Heart left ventricle (tissue), 16 donors: ENCODE measurements at regions not wholly inside any gene's neighbourhood (a gene's known extent, or its start where the extent isn't known, plus 50 kb on each side); places are given as distances from the start of the nearest gene placed in this dataset.

Experiments used
- ATAC-seq, 4 donors: fragments of 200-7000 bp; cut with Tn5 transposase; one replicate each; pipeline ENCODE4 v1.9.1; 2020 to 2022; ENCODE audit warnings: moderate library complexity in 4 of 4, mild to moderate bottlenecking in 3 of 4, moderate number of reproducible peaks in 1 of 4
- DNase-seq, 5 donors: peaks; one replicate each; pipeline ENCODE4 v3.0.0-alpha.2; 2020
- H3K27ac ChIP-seq, 12 donors: fragments of 200-600 bp; sonication (generic) in 4 of 12; one replicate each; pipeline versions ENCODE4 v1.5.0 to v1.8.0; 2016 to 2022; ENCODE audit warnings: mild to moderate bottlenecking in 2 of 12
- H3K27me3 ChIP-seq, 9 donors: fragments of 200-600 bp; sonication (generic) in 2 of 9; one replicate each; pipeline versions ENCODE4 v1.5.1 to v1.8.0; 2016 to 2022; ENCODE audit warnings: mild to moderate bottlenecking in 3 of 9
- H3K36me3 ChIP-seq, 9 donors: fragments of 200-600 bp; sonication (generic) in 2 of 9; one replicate each; pipeline versions ENCODE4 v1.5.0 to v1.8.0; 2018 to 2022; ENCODE audit warnings: mild to moderate bottlenecking in 2 of 9
- H3K4me1 ChIP-seq, 12 donors: fragments of 200-600 bp; sonication (generic) in 4 of 12; one replicate each; pipeline versions ENCODE4 v1.5.0 to v1.8.0; 2016 to 2022; ENCODE audit warnings: mild to moderate bottlenecking in 3 of 12
- H3K4me3 ChIP-seq, 12 donors: fragments of 200-600 bp; sonication (generic) in 4 of 12; one replicate each; pipeline versions ENCODE4 v1.5.0 to v1.8.0; 2017 to 2022; ENCODE audit warnings: mild to moderate bottlenecking in 9 of 12, moderate library complexity in 4 of 12
- H3K9me3 ChIP-seq, 12 donors: fragments of 200-600 bp; sonication (generic) in 4 of 12; one replicate each; pipeline versions ENCODE4 v1.5.0 to v1.8.0; 2016 to 2022; ENCODE audit warnings: mild to moderate bottlenecking in 1 of 12
- POLR2A ChIP-seq, 2 donors: fragments of 450-650 bp; IDR thresholded peaks; one replicate each; pipeline ENCODE4 v1.6.1; 2017; ENCODE audit warnings: antibody characterized with exemption in 2 of 2, mild to moderate bottlenecking in 2 of 2, moderate library complexity in 2 of 2
- WGBS, 4 donors: extraction: QIAGEN DNeasy Blood & Tissue Kit in 2 of 4; methylation state at CpG; one replicate each; pipeline versions ENCODE4 v1.1.5 to v1.1.7; 2013 to 2018; 5-methylcytosine and 5-hydroxymethylcytosine counted together
- intact Hi-C, 10 donors: fragments of 100-400 bp; cut with DNase I; formaldehyde crosslinking; loops; one replicate each; pipeline versions ENCODE4 v1.11.1 to v1.14.2; 2022
- TF ChIP-seq, protein P1 (sequence below), 12 donors: fragments of 200-600 bp; sonication (generic) in 4 of 12; IDR thresholded peaks; one replicate each; pipeline versions ENCODE4 v1.5.0 to v1.8.0; 2018 to 2022; ENCODE audit warnings: antibody characterized with exemption in 12 of 12, mild to moderate bottlenecking in 5 of 12
- donor health status: ischemic (EF 13 %, LVEDD 7.1; RV severe dilation, severe dysfunction).
- donor health status: healthy with polysubstance abuse.
- donor health status: DM: no; HTN: yes; CAD: no.
- donor health status: DM: no; HTN: no; CAD: no.
- donor health status: ischemic (EF 25% LVEDD 6.9; RV normal size, moderate dysfunction).
- donor health status: ischemic (EF 25% LVEDD 5.7; RV mildly dilated, moderate dysfunction).
- donor health status: healthy.
- donor health status: DM: yes; HTN: yes; CAD: no.
- donor health status: ischemic (EF 35%, LVEDD 5.7; RV mildly dilated, moderate dysfunction).
- donor health status: nonischemic (EF 11% LVEDD 7.7; RV severe dilation, severe dysfunction).
- donor health status: DM: yes; HTN: yes; CAD: no.
- donor health status: PGD.
- donor health status: ischemic (EF 29% LVEDD 5.4; RV normal size, mild dysfunction).
- donor health status: nonischemic (EF 23%, LVEDD 6.1; RV moderate dilation, normal function).

DNA sequence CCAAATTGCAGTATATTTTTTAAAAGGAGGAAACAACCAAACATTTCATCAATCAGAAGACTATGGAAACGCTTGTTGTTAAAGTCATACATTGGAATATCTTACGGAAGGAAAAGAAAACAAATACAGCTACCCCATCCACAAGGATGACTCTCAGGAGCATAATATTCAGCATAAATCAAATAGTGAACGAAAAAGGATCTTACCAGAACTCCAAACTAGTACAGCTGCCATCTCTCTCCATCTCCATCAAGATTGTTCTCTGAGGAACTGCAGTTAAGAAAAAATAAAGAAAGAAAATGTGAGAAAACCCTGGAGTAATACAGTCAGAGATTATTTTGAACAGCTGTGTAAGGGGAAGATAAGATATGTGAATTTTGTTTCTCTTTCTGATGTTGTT is 299.8 kb upstream of the CNTN5 start:
- 40 to 54% (median 46%) methylated on average over 3 of the region's 3 CpGs for WGBS, 4 donors
- TF ChIP-seq, protein P1, sequence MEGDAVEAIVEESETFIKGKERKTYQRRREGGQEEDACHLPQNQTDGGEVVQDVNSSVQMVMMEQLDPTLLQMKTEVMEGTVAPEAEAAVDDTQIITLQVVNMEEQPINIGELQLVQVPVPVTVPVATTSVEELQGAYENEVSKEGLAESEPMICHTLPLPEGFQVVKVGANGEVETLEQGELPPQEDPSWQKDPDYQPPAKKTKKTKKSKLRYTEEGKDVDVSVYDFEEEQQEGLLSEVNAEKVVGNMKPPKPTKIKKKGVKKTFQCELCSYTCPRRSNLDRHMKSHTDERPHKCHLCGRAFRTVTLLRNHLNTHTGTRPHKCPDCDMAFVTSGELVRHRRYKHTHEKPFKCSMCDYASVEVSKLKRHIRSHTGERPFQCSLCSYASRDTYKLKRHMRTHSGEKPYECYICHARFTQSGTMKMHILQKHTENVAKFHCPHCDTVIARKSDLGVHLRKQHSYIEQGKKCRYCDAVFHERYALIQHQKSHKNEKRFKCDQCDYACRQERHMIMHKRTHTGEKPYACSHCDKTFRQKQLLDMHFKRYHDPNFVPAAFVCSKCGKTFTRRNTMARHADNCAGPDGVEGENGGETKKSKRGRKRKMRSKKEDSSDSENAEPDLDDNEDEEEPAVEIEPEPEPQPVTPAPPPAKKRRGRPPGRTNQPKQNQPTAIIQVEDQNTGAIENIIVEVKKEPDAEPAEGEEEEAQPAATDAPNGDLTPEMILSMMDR (IDR thresholded peaks at IDR 0.05) = no peak
- no peak for TF ChIP-seq POLR2A (IDR thresholded peaks at IDR 0.05)
- H3K36me3 ChIP-seq = no peaks in the 10 kb centered on the region
- H3K27ac ChIP-seq = no peak overlapping the region
- DNase-seq (no peak), ATAC-seq (no peak)
- H3K9me3 ChIP-seq = peaks cover 0 to 5% (median 0%) of the 10 kb centered on the region in 12 donors
- intact Hi-C loops = no loop called here
- no peak overlapping the region for H3K4me3 ChIP-seq
- H3K27me3 ChIP-seq = no peaks in the 10 kb centered on the region
- no peaks in the 10 kb centered on the region for H3K4me1 ChIP-seq

DNA sequence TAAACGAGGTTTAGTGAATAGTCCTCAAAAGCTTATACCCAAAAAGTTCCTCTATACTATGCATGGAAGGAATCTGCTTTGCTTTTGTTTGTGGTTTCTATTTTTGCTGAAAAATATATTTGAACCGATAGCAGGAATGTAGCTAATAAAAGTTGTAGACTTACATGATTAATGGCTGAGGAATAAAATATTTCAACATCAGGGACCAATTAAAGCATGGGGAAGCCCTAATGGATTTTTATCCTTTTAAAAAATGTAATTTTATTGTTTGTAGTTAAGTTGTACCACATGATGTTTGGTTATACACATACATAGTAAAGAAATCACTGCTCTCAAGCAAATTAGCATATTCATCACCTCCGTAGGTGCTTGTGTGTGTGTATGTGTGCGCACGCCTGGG is 295.3 kb upstream of the CNTN5 start:
- TF ChIP-seq, protein P1 (IDR thresholded peaks at IDR 0.05) = no peak
- TF ChIP-seq POLR2A (IDR thresholded peaks at IDR 0.05) = no peak
- ATAC-seq (no peak), DNase-seq (no peak)
- Histone ChIP-seq H3K9me3 (peaks cover 0 to 16% (median 0%) of the 10 kb centered on the region in 12 donors), H3K27me3 (no peaks in the 10 kb centered on the region), H3K36me3 (no peaks in the 10 kb centered on the region), H3K4me3 (no peak overlapping the region), H3K27ac (no peak overlapping the region), H3K4me1 (no peaks in the 10 kb centered on the region)
- intact Hi-C loops = no loop called here
- WGBS, 4 donors = 74 to 84% (median 81%) methylated on average over 5 of the region's 5 CpGs

DNA sequence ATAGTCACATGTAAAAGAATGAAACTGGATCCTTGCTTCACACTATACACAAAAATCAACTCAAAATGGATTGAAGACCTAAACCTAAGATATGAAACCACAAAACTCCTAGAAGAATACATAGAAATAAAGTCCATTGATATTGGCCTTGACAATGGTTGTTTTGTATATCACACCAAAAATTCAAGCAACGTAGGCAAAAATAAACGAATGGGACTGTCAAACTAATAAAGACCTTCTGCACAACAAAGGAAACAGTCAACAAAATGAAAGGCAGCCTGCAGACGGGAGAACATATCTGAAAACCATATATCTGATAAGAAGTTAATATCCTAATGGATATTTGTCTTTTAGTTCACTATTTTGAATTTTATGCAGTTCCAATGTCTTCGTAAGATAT is 292.3 kb upstream of the CNTN5 start:
- WGBS, 4 donors = 78 to 88% (median 84%) methylated on average over 4 of the region's 4 CpGs
- H3K4me1 ChIP-seq = no peaks in the 10 kb centered on the region
- no peak overlapping the region for H3K4me3 ChIP-seq
- H3K27ac ChIP-seq = no peak overlapping the region
- DNase-seq (no peak), ATAC-seq (no peak)
- peaks cover 0 to 16% (median 0%) of the 10 kb centered on the region in 12 donors for H3K9me3 ChIP-seq
- H3K27me3 ChIP-seq = no peaks in the 10 kb centered on the region
- intact Hi-C loops = no loop called here
- TF ChIP-seq POLR2A (IDR thresholded peaks at IDR 0.05) = no peak
- TF ChIP-seq, protein P1 (IDR thresholded peaks at IDR 0.05) = no peak
- H3K36me3 ChIP-seq = no peaks in the 10 kb centered on the region

DNA sequence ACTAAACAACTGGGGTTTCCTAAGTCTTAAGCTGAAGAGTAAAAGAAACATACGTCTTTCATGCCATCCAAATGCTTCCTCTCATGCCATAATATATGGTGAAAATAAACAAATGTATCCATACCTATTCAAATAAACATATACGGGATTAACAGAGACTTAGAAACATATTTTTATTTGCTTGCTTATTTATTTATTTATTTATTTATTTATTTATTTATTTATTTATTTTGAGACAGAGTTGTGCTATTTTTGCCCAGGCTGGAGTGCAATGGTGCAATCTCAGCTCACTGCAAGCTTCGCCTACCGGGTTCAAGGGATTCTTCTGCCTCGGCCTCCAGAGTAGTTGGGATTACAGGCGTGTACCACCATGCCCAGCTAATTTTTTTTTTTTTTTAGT is 291.6 kb upstream of the CNTN5 start:
- no peak for DNase-seq
- no peak for ATAC-seq
- H3K27me3 ChIP-seq = no peaks in the 10 kb centered on the region
- no peaks in the 10 kb centered on the region for H3K36me3 ChIP-seq
- peaks cover 0 to 16% (median 0%) of the 10 kb centered on the region in 12 donors for H3K9me3 ChIP-seq
- H3K27ac ChIP-seq = no peak overlapping the region
- no peak for TF ChIP-seq POLR2A (IDR thresholded peaks at IDR 0.05)
- TF ChIP-seq, protein P1 (IDR thresholded peaks at IDR 0.05) = no peak
- intact Hi-C loops = no loop called here
- H3K4me1 ChIP-seq = no peaks in the 10 kb centered on the region
- no peak overlapping the region for H3K4me3 ChIP-seq
- WGBS, 4 donors = 90 to 93% (median 92%) methylated on average over 6 of the region's 6 CpGs
